ENCODE measurements at regions not wholly inside any gene's neighbourhood (a gene's known extent, or its start where the extent isn't known, plus 50 kb on each side); places are given as distances from the start of the nearest gene placed in this dataset.

- ATAC-seq (ENCODE audit: low read depth) (no peak), DNase-seq (no peak)
- POLR2A ChIA-PET, result no interaction called here
- Mint-ChIP-seq H3K27me3 (peaks cover 2% of the 10 kb centered on the region), H3K27ac (no peak overlapping the region), H3K36me3 (no peaks in the 10 kb centered on the region), H3K4me1 (no peaks in the 10 kb centered on the region), H3K4me3 (no peak overlapping the region), H3K9me3 (peaks cover 1% of the 10 kb centered on the region)
Measured at GRCh38 chr2:118705032-118705431, 142.4 kb downstream of the EN1 start.

DNA sequence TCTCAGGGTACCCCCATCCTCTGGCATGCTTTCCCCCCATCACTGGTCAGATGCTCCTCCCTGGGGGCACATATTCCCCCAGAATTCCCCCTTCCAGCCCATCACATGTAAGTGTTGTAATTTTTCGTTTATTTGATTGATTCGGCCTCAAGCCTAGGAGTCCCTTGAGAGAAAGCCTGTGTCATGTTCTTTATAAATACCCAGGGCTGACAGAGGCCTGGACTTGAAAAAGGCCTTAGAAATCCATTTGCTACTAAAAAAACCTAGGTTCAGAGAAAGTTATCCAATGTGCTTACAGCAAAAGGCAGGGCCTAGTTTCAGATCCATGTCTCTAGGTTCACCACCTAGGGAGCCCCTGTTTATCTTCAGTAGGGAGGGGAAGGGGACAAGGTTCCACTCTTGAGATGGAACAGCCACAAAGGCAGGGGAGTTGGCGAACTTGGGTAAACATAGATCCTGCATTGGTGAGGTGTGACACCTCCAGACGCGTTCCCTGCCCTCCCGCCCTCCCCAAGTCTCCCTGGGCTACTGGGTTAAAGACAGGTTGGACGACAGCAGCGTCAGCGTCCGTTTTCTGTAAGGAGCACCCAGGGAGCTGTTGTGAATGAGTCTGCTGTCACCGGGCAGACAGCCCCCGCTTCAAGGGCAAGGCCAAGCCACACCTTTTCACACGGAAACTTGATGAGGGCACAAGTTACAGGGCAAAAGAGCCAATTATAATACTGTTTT is 147.8 kb downstream of the EN1 start:
- Mint-ChIP-seq H3K4me1 (no peaks in the 10 kb centered on the region), H3K4me3 (no peak overlapping the region), H3K36me3 (no peaks in the 10 kb centered on the region), H3K9me3 (peaks cover 4% of the 10 kb centered on the region), H3K27me3 (peaks cover 2% of the 10 kb centered on the region), H3K27ac (no peak overlapping the region)
- DNase-seq (no peak), ATAC-seq (ENCODE audit: low read depth) (no peak)
- POLR2A ChIA-PET, result no interaction called here

DNA sequence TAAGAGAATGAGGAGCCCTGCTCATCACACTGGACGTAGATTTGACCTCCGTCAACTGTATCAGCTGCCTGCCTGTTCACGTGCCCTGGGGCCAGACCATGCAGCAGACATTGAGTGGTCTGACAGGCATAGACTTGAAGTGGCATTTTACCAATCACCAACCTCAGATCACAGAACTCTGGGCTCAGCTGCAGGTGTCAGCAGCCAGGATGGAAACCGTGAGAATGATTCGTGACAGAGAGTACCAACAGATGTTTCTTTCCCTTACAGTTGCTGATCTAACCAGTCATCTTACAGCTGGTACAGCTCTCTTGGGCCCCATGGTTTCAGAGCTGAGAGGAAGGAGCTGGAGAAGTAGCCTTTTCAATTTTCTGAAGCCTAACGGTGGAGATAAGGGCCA is 148.9 kb downstream of the EN1 start:
- POLR2A ChIA-PET, result no interaction called here
- no peak for ATAC-seq (ENCODE audit: low read depth)
- H3K9me3 Mint-ChIP-seq, result peaks cover 4% of the 10 kb centered on the region

GRCh38 chr2:118697781-118698180 is 149.7 kb downstream of the EN1 start:
- Mint-ChIP-seq H3K36me3 (no peaks in the 10 kb centered on the region), H3K4me1 (no peaks in the 10 kb centered on the region), H3K27me3 (peaks cover 2% of the 10 kb centered on the region), H3K4me3 (no peak overlapping the region), H3K9me3 (peaks cover 4% of the 10 kb centered on the region), H3K27ac (no peak overlapping the region)
- DNase-seq (no peak), ATAC-seq (ENCODE audit: low read depth) (no peak)
- POLR2A ChIA-PET, result no interaction called here

More for the DNA sequence above, 148.9 kb downstream of the EN1 start:
- no peaks in the 10 kb centered on the region for H3K36me3 Mint-ChIP-seq
- peaks cover 2% of the 10 kb centered on the region for H3K27me3 Mint-ChIP-seq
- H3K4me1 Mint-ChIP-seq, result no peaks in the 10 kb centered on the region
- H3K27ac Mint-ChIP-seq, result no peak overlapping the region
- H3K4me3 Mint-ChIP-seq, result no peak overlapping the region
- DNase-seq, result no peak

DNA sequence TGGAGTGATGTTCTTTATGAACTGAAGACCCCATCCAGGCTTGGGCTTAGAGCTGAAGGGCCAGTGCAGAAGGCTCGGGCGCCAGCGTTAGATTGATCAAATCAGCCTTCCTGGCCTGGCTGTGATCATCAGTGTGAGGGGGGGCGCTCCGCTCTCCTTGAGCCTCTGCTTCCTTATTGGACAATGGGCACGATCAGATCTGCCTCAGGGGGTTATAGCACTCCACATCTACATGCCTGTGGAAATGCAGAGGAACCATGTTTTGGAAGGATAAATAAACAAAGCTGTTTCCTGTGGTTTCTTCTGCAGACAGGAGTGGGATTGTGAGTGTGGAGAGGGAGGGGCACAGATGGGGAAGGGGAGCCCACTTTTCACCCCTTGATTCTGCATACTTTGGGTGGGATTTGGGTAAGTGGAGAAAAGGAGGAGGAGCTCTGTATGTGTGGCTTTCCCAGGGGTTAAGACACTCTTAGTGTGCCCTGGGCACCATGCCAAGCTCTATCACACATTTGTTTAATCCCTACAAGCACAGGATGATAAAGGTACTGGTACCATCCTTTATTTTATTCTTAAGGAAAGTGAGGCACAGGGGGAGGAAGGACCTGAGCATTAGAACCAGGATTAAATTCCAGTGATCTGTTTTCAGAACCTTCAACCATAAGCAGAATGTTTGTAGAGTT is 150.5 kb downstream of the EN1 start:
- Mint-ChIP-seq H3K4me1 (no peaks in the 10 kb centered on the region), H3K36me3 (no peaks in the 10 kb centered on the region), H3K27ac (no peak overlapping the region), H3K9me3 (peaks cover 4% of the 10 kb centered on the region), H3K27me3 (peaks cover 2% of the 10 kb centered on the region), H3K4me3 (no peak overlapping the region)
- DNase-seq (no peak), ATAC-seq (ENCODE audit: low read depth) (no peak)
- POLR2A ChIA-PET, result no interaction called here

- no peak overlapping the region for H3K4me3 Mint-ChIP-seq
- peaks cover 10% of the 10 kb centered on the region for H3K9me3 Mint-ChIP-seq
- H3K4me1 Mint-ChIP-seq, result no peaks in the 10 kb centered on the region
- no peaks in the 10 kb centered on the region for H3K36me3 Mint-ChIP-seq
- POLR2A ChIA-PET, result no interaction called here
- DNase-seq (no peak), ATAC-seq (ENCODE audit: low read depth) (no peak)
- H3K27me3 Mint-ChIP-seq, result no peaks in the 10 kb centered on the region
- H3K27ac Mint-ChIP-seq, result no peak overlapping the region
Measured at GRCh38 chr2:118693287-118693822, 154.1 kb downstream of the EN1 start.

GRCh38 chr2:118689874-118690273 is 157.6 kb downstream of the EN1 start:
- ATAC-seq (ENCODE audit: low read depth), result no peak
- no peaks in the 10 kb centered on the region for H3K36me3 Mint-ChIP-seq
- H3K27me3 Mint-ChIP-seq, result no peaks in the 10 kb centered on the region
- no peaks in the 10 kb centered on the region for H3K4me1 Mint-ChIP-seq
- H3K27ac Mint-ChIP-seq, result no peak overlapping the region
- peaks cover 7% of the 10 kb centered on the region for H3K9me3 Mint-ChIP-seq
- POLR2A ChIA-PET, result no interaction called here
- no peak overlapping the region for H3K4me3 Mint-ChIP-seq
- DNase-seq, result no peak

DNA sequence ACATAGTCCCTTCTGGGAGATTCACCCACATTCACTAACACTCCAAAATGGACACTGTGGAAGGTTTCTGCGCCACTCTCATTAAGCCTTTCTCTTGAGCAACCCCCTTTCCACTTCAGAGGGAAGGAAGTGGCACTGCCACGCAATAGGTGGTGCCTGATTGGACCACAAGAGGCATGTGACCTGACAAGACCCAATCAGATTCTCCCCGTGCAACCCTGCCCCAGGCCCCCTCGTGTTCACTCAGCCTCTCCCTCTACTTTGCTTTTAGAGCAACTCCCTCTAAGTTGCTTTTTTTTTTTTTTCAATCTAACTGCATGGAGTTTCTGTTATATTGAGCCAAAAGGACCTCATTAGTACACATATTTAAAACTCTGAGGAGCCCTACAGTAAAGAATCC is 158.0 kb downstream of the EN1 start:
- H3K9me3 Mint-ChIP-seq, result peaks cover 7% of the 10 kb centered on the region
- no peaks in the 10 kb centered on the region for H3K4me1 Mint-ChIP-seq
- DNase-seq, result no peak
- POLR2A ChIA-PET, result no interaction called here
- H3K4me3 Mint-ChIP-seq, result no peak overlapping the region
- no peaks in the 10 kb centered on the region for H3K36me3 Mint-ChIP-seq
- H3K27ac Mint-ChIP-seq, result no peak overlapping the region
- no peaks in the 10 kb centered on the region for H3K27me3 Mint-ChIP-seq
- ATAC-seq (ENCODE audit: low read depth), result no peak

DNA sequence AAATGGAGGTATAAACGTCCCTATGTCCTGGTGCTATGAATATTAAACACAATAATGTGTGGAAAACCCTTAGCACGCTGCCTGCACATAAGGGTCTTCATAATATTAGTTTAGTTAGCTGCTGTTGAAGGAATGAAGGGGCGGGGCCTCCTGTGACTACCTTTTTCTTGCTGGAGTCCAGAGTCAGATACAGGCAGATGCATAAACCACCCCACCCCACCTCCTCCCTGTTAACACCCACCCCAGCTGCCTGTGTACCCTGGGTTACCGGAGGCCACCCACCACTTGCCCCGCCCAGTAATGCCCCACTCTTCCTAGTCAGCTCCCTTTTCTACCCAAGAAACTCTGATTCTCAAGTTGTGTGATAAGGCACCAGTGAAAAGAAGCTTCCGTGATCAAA is 158.4 kb downstream of the EN1 start:
- no peaks in the 10 kb centered on the region for H3K27me3 Mint-ChIP-seq
- no peaks in the 10 kb centered on the region for H3K36me3 Mint-ChIP-seq
- ATAC-seq (ENCODE audit: low read depth) (no peak), DNase-seq (no peak)
- peaks cover 7% of the 10 kb centered on the region for H3K9me3 Mint-ChIP-seq
- no peak overlapping the region for H3K27ac Mint-ChIP-seq
- H3K4me1 Mint-ChIP-seq, result no peaks in the 10 kb centered on the region
- POLR2A ChIA-PET, result no interaction called here
- H3K4me3 Mint-ChIP-seq, result no peak overlapping the region

DNA sequence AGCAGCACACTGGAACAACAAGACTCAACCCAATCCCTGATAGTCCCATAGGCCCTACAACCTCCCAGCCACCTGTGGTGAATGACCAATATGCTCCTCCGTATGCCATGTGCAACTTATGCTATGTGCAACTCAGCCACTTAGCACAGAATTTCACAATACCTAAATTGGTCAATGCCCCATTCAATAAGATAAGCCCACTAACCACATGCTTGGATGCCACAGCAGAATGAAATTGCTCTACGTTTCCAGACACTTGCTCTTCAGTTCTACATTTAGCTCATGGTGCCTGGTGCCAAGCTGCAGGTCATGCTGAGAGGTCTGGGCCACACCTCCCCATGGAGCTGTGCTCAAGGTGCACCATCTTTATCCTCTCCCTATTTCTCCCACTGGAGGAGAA is 159.8 kb downstream of the EN1 start:
- DNase-seq (no peak), ATAC-seq (ENCODE audit: low read depth) (no peak)
- peaks cover 7% of the 10 kb centered on the region for H3K9me3 Mint-ChIP-seq
- H3K4me3 Mint-ChIP-seq, result no peak overlapping the region
- H3K4me1 Mint-ChIP-seq, result no peaks in the 10 kb centered on the region
- H3K27ac Mint-ChIP-seq, result no peak overlapping the region
- no peaks in the 10 kb centered on the region for H3K36me3 Mint-ChIP-seq
- no peaks in the 10 kb centered on the region for H3K27me3 Mint-ChIP-seq
- POLR2A ChIA-PET, result no interaction called here

GRCh38 chr2:118687192-118687591 is 160.3 kb downstream of the EN1 start:
- POLR2A ChIA-PET, result no interaction called here
- DNase-seq (no peak), ATAC-seq (ENCODE audit: low read depth) (no peak)
- no peak overlapping the region for H3K27ac Mint-ChIP-seq
- no peaks in the 10 kb centered on the region for H3K36me3 Mint-ChIP-seq
- H3K4me1 Mint-ChIP-seq, result no peaks in the 10 kb centered on the region
- H3K9me3 Mint-ChIP-seq, result peaks cover 7% of the 10 kb centered on the region
- H3K4me3 Mint-ChIP-seq, result no peak overlapping the region
- H3K27me3 Mint-ChIP-seq, result no peaks in the 10 kb centered on the region

DNA sequence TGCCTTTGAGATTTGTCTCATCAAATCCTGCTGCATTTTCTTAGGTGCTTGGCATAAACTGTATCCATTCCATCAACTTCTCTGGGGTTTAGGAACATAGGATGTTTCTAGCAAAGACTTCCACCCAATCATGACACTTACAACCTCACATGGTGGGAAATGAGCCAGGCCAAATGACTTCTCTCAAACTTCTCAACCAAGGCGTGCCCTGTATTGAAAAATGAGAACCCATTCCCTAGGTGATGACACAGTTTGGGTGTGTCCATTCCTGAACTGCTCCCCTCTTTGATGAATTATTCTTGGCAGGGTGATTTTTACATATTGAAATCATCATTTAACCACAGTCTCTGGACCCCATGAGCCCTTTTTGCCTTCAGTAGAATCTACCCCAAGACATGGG is 161.1 kb downstream of the EN1 start:
- DNase-seq, result no peak
- ATAC-seq (ENCODE audit: low read depth), result no peak
- H3K9me3 Mint-ChIP-seq, result peaks cover 4% of the 10 kb centered on the region
- H3K27me3 Mint-ChIP-seq, result no peaks in the 10 kb centered on the region
- H3K27ac Mint-ChIP-seq, result no peak overlapping the region
- H3K36me3 Mint-ChIP-seq, result no peaks in the 10 kb centered on the region
- POLR2A ChIA-PET, result no interaction called here
- no peak overlapping the region for H3K4me3 Mint-ChIP-seq
- H3K4me1 Mint-ChIP-seq, result no peaks in the 10 kb centered on the region

DNA sequence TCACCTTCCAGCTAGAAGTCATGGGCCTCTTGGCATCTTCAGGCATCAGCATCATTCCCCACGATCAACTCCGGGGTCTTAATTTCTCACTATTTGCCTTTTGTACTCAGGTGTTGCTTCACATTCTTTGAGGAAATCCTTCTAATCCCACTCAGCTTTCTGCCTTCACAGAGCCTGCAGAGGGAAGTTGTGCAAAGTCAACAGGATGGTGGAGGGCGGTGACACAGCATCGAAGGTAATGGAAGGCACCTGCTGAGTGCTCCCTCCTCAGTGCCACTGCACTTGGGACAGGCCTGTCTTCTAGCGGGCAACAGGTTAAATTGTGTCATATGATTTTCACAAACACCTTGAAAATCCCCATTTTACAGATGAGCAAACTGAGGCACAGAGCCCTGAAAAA is 164.0 kb downstream of the EN1 start:
- ATAC-seq (ENCODE audit: low read depth) (no peak), DNase-seq (no peak)
- H3K36me3 Mint-ChIP-seq, result no peaks in the 10 kb centered on the region
- no peak overlapping the region for H3K4me3 Mint-ChIP-seq
- peaks cover 2% of the 10 kb centered on the region for H3K27me3 Mint-ChIP-seq
- H3K4me1 Mint-ChIP-seq, result no peaks in the 10 kb centered on the region
- POLR2A ChIA-PET, result no interaction called here
- no peak overlapping the region for H3K27ac Mint-ChIP-seq
- no peaks in the 10 kb centered on the region for H3K9me3 Mint-ChIP-seq

GRCh38 chr2:118678985-118679384 is 168.5 kb downstream of the EN1 start:
- Mint-ChIP-seq H3K36me3 (no peaks in the 10 kb centered on the region), H3K4me1 (no peaks in the 10 kb centered on the region), H3K27ac (no peak overlapping the region), H3K27me3 (peaks cover 2% of the 10 kb centered on the region), H3K9me3 (no peaks in the 10 kb centered on the region), H3K4me3 (no peak overlapping the region)
- ATAC-seq (ENCODE audit: low read depth) (no peak), DNase-seq (no peak)
- POLR2A ChIA-PET, result no interaction called here

Data from activated naive CD8-positive, alpha-beta T cell treated with anti-CD3 and anti-CD28 coated beads, Interleukin-2, amount 10 ng/mL, durations not matched to agents 7 days and 5 days (primary cell).